Smooth muscle cell (in vitro differentiated cells): ENCODE measurements at regions not wholly inside any gene's neighbourhood (a gene's known extent, or its start where the extent isn't known, plus 50 kb on each side); places are given as distances from the start of the nearest gene placed in this dataset.

Experiments used
- DNase-seq: peaks from one replicate; lab custom pipeline; 2025; ENCODE audit not compliant: unreplicated experiment; lab: John Stamatoyannopoulos, UW
- H2AFZ ChIP-seq: fragments of 200-600 bp; sonication (generic); 2 replicates; pipeline ENCODE4 v1.6.0; 2016; ENCODE audit warnings: antibody characterized with exemption, low read depth, mild to moderate bottlenecking
- H3F3A ChIP-seq: fragments of 200-600 bp; sonication (generic); 2 replicates; pipeline ENCODE4 v1.6.0; 2017; ENCODE audit warnings: antibody characterized with exemption, low read depth
- H3K27ac ChIP-seq: fragments of 200-600 bp; sonication (generic); 2 replicates; pipeline ENCODE4 v1.5.1; 2016; ENCODE audit warnings: low read depth, mild to moderate bottlenecking
- H3K27me3 ChIP-seq: fragments of 200-600 bp; sonication (generic); 2 replicates; pipeline ENCODE4 v1.6.1; 2016; ENCODE audit warnings: low read depth, mild to moderate bottlenecking
- H3K36me3 ChIP-seq: fragments of 200-600 bp; sonication (generic); 2 replicates; pipeline ENCODE4 v1.5.1; 2016; ENCODE audit warnings: low read depth
- H3K4me1 ChIP-seq: fragments of 200-600 bp; sonication (generic); 2 replicates; pipeline ENCODE4 v1.5.1; 2016; ENCODE audit warnings: low read depth
- H3K4me2 ChIP-seq: fragments of 200-600 bp; sonication (generic); 2 replicates; pipeline ENCODE4 v1.6.0; 2016; ENCODE audit warnings: mild to moderate bottlenecking
- H3K4me3 ChIP-seq: fragments of 200-600 bp; sonication (generic); 2 replicates; pipeline ENCODE4 v1.5.1; 2016; ENCODE audit warnings: mild to moderate bottlenecking
- H3K79me2 ChIP-seq: fragments of 200-600 bp; sonication (generic); 2 replicates; pipeline ENCODE4 v1.6.0; 2016; ENCODE audit warnings: low read depth, mild to moderate bottlenecking
- H3K9ac ChIP-seq: fragments of 200-600 bp; sonication (generic); 2 replicates; pipeline ENCODE4 v1.6.0; 2016; ENCODE audit warnings: low read depth
- H3K9me3 ChIP-seq: fragments of 200-600 bp; sonication (generic); replicated peaks from 2 replicates; pipeline ENCODE4 v1.5.1; 2016; ENCODE audit warnings: low read depth
- H4K20me1 ChIP-seq: fragments of 200-600 bp; sonication (generic); 2 replicates; pipeline ENCODE4 v1.6.0; 2016; ENCODE audit warnings: low read depth
- CTCF ChIP-seq: fragments of 200-600 bp; sonication (generic); IDR thresholded peaks from 2 replicates; pipeline ENCODE4 v1.5.1; 2017; ENCODE audit warnings: borderline replicate concordance, mild to moderate bottlenecking, antibody characterized with exemption; ENCODE audit not compliant: insufficient read depth, poor library complexity, severe bottlenecking
- WGBS: methylation state at CpG from one replicate; pipeline ENCODE4 v1.1.7; 2016; ENCODE audit warnings: low lambda C conversion rate; 5-methylcytosine and 5-hydroxymethylcytosine counted together

- H4K20me1 ChIP-seq, result no peaks in the 10 kb centered on the region
- no peak overlapping the region for H3K4me2 ChIP-seq
- DNase-seq, result no peak
- no peak overlapping the region for H3K4me3 ChIP-seq
- H3K9ac ChIP-seq, result no peak overlapping the region
- no peak overlapping the region for H2AFZ ChIP-seq
- no peaks in the 10 kb centered on the region for H3K79me2 ChIP-seq
- no peaks in the 10 kb centered on the region for H3F3A ChIP-seq
- H3K27ac ChIP-seq, result no peak overlapping the region
- no peaks in the 10 kb centered on the region for H3K27me3 ChIP-seq
- H3K9me3 ChIP-seq, result no peaks in the 10 kb centered on the region
- no peak for TF ChIP-seq CTCF
- no peaks in the 10 kb centered on the region for H3K36me3 ChIP-seq
- H3K4me1 ChIP-seq, result no peaks in the 10 kb centered on the region
Observed at GRCh38 chr4:126710935-126711334, 921.8 kb upstream of the INTU start.

GRCh38 chr4:126715067-126715466 is 917.7 kb upstream of the INTU start:
- no peak for DNase-seq
- H3K4me1 ChIP-seq, result no peaks in the 10 kb centered on the region
- H3K79me2 ChIP-seq, result no peaks in the 10 kb centered on the region
- no peak overlapping the region for H3K4me3 ChIP-seq
- H3K27ac ChIP-seq, result no peak overlapping the region
- H4K20me1 ChIP-seq, result no peaks in the 10 kb centered on the region
- no peaks in the 10 kb centered on the region for H3F3A ChIP-seq
- no peak overlapping the region for H3K4me2 ChIP-seq
- 95% methylated on average over 8 of the region's 8 CpGs for WGBS
- no peaks in the 10 kb centered on the region for H3K9me3 ChIP-seq
- no peaks in the 10 kb centered on the region for H3K27me3 ChIP-seq
- H2AFZ ChIP-seq, result no peak overlapping the region
- no peak overlapping the region for H3K9ac ChIP-seq
- no peaks in the 10 kb centered on the region for H3K36me3 ChIP-seq
- TF ChIP-seq CTCF, result no peak

GRCh38 chr4:126715681-126716080 is 917.1 kb upstream of the INTU start:
- H3K9ac ChIP-seq, result no peak overlapping the region
- H3K4me3 ChIP-seq, result no peak overlapping the region
- WGBS, result 95% methylated on average over 3 of the region's 3 CpGs
- H2AFZ ChIP-seq, result no peak overlapping the region
- H3K79me2 ChIP-seq, result no peaks in the 10 kb centered on the region
- H3K4me1 ChIP-seq, result no peaks in the 10 kb centered on the region
- no peaks in the 10 kb centered on the region for H3F3A ChIP-seq
- no peaks in the 10 kb centered on the region for H4K20me1 ChIP-seq
- no peaks in the 10 kb centered on the region for H3K36me3 ChIP-seq
- H3K27me3 ChIP-seq, result no peaks in the 10 kb centered on the region
- no peak overlapping the region for H3K4me2 ChIP-seq
- no peaks in the 10 kb centered on the region for H3K9me3 ChIP-seq
- no peak for DNase-seq
- H3K27ac ChIP-seq, result no peak overlapping the region
- TF ChIP-seq CTCF, result no peak

DNA sequence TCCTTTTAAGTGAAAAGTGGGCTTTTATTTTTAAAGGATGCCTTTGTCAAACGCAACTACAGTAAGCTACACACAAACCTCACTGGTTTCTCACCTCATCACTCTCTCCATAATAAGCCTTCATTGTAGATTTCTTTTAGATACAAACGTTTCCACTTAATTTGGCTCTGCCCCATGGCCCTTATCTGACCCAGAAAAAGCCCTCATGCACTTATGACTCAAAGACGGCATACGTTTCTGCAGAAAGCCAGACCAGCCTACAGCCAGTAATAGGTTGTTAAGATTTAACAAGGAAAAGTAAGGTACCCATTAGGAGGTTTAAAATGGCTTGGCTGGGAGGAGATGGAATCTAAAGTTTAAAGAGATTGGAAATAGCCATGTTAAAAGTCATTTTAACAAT is 914.6 kb upstream of the INTU start:
- H3K27me3 ChIP-seq, result no peaks in the 10 kb centered on the region
- no peaks in the 10 kb centered on the region for H3K9me3 ChIP-seq
- H3K36me3 ChIP-seq, result no peaks in the 10 kb centered on the region
- H4K20me1 ChIP-seq, result no peaks in the 10 kb centered on the region
- H3K4me3 ChIP-seq, result no peak overlapping the region
- H3F3A ChIP-seq, result no peaks in the 10 kb centered on the region
- H3K79me2 ChIP-seq, result no peaks in the 10 kb centered on the region
- H3K4me1 ChIP-seq, result no peaks in the 10 kb centered on the region
- H3K9ac ChIP-seq, result no peak overlapping the region
- WGBS, result 11% methylated on average over 4 of the region's 4 CpGs
- H3K27ac ChIP-seq, result no peak overlapping the region
- peak overlapping the region; percentile 35 for H3K4me2 ChIP-seq
- no peak for DNase-seq
- TF ChIP-seq CTCF, result no peak
- H2AFZ ChIP-seq, result no peak overlapping the region
